Osteoblast (primary cell): ENCODE measurements at regions not wholly inside any gene's neighbourhood (a gene's known extent, or its start where the extent isn't known, plus 50 kb on each side); places are given as distances from the start of the nearest gene placed in this dataset.

Experiments
- DNase-seq: peaks from one replicate; pipeline ENCODE4 v3.0.0; 2011; ENCODE audit warnings: low spot score, mixed read lengths; ENCODE audit not compliant: insufficient read length; ENCODE audit errors: missing footprints
- H2AFZ ChIP-seq: 2 replicates; pipeline ENCODE4 v1.6.0; 2011; ENCODE audit warnings: mild to moderate bottlenecking, low read length
- H3K27ac ChIP-seq: 2 replicates; pipeline ENCODE4 v1.5.1; 2011; ENCODE audit warnings: mild to moderate bottlenecking, low read depth, low read length, moderate library complexity
- H3K27me3 ChIP-seq: 2 replicates; pipeline ENCODE4 v1.6.0; 2012; ENCODE audit warnings: mild to moderate bottlenecking, control low read depth, inconsistent platforms, low read length, moderate library complexity; ENCODE audit not compliant: insufficient read depth
- H3K36me3 ChIP-seq: 2 replicates; pipeline ENCODE4 v1.5.1; 2011; ENCODE audit warnings: mild to moderate bottlenecking, low read length, control low read depth, moderate library complexity; ENCODE audit not compliant: insufficient read depth
- H3K4me1 ChIP-seq: 2 replicates; pipeline ENCODE4 v1.5.1; 2011; ENCODE audit warnings: mild to moderate bottlenecking, low read length, control low read depth, moderate library complexity; ENCODE audit not compliant: insufficient read depth
- H3K4me2 ChIP-seq: 2 replicates; pipeline ENCODE4 v1.6.0; 2011; ENCODE audit warnings: mild to moderate bottlenecking, low read length; ENCODE audit not compliant: insufficient read depth
- H3K4me3 ChIP-seq: fragments of 200-600 bp; sonication (generic); 3 replicates; pipeline ENCODE4 v1.5.1; 2012; ENCODE audit warnings: mild to moderate bottlenecking, low read length, inconsistent platforms; ENCODE audit not compliant: insufficient read depth
- H3K79me2 ChIP-seq: 2 replicates; pipeline ENCODE4 v1.6.0; 2012; ENCODE audit warnings: mild to moderate bottlenecking, low read length, control low read depth, inconsistent platforms; ENCODE audit not compliant: insufficient read depth
- H3K9me3 ChIP-seq: 2 replicates; pipeline ENCODE4 v1.5.1; 2011; ENCODE audit warnings: low read depth, low read length, control low read depth
- H4K20me1 ChIP-seq: 2 replicates; pipeline ENCODE4 v1.6.0; 2012; ENCODE audit warnings: mild to moderate bottlenecking, low read length, control low read depth; ENCODE audit not compliant: insufficient read depth
- TF ChIP-seq, protein P1 (sequence below): IDR thresholded peaks from 2 replicates; pipeline ENCODE4 v1.5.1; 2011; ENCODE audit warnings: mild to moderate bottlenecking, low read depth, low read length, moderate library complexity; ENCODE audit errors: extremely low read depth

DNA sequence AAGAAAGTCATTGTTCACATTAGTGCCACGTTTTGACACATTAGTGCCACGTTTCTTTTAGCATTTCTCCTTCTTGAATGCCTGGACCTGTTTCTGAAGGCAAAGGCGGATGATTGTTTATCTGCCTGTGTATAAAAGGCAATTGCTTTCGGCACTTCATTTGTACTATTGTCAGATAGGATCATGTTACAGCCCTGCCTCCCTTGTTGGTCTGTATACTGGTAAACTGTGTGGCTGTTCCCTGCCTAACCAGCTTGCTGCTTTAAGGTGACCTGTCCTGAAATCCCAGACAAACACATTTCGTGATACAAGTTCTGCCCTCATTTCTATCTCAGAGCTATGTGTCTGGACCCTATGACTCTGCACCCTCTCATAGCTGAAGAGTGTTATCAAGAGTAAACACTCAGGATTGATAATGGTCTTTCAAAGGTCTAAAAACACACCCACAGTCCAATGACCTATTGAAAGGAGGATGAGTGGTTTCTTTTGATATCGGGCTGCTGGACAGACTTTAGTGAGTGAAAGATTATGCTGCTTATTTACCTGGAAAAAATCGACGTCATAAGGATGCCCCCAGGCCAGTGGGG is 276.3 kb upstream of the MCTP2 start:
- no peaks in the 10 kb centered on the region for H4K20me1 ChIP-seq
- no peaks in the 10 kb centered on the region for H3K27me3 ChIP-seq
- no peak for DNase-seq
- no peak overlapping the region for H3K4me3 ChIP-seq
- no peaks in the 10 kb centered on the region for H3K9me3 ChIP-seq
- no peaks in the 10 kb centered on the region for H3K36me3 ChIP-seq
- H3K4me1 ChIP-seq: no peaks in the 10 kb centered on the region
- no peak overlapping the region for H3K27ac ChIP-seq
- TF ChIP-seq, protein P1, sequence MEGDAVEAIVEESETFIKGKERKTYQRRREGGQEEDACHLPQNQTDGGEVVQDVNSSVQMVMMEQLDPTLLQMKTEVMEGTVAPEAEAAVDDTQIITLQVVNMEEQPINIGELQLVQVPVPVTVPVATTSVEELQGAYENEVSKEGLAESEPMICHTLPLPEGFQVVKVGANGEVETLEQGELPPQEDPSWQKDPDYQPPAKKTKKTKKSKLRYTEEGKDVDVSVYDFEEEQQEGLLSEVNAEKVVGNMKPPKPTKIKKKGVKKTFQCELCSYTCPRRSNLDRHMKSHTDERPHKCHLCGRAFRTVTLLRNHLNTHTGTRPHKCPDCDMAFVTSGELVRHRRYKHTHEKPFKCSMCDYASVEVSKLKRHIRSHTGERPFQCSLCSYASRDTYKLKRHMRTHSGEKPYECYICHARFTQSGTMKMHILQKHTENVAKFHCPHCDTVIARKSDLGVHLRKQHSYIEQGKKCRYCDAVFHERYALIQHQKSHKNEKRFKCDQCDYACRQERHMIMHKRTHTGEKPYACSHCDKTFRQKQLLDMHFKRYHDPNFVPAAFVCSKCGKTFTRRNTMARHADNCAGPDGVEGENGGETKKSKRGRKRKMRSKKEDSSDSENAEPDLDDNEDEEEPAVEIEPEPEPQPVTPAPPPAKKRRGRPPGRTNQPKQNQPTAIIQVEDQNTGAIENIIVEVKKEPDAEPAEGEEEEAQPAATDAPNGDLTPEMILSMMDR: no peak
- H3K79me2 ChIP-seq: no peaks in the 10 kb centered on the region
- H2AFZ ChIP-seq: no peak overlapping the region
- no peak overlapping the region for H3K4me2 ChIP-seq

DNA sequence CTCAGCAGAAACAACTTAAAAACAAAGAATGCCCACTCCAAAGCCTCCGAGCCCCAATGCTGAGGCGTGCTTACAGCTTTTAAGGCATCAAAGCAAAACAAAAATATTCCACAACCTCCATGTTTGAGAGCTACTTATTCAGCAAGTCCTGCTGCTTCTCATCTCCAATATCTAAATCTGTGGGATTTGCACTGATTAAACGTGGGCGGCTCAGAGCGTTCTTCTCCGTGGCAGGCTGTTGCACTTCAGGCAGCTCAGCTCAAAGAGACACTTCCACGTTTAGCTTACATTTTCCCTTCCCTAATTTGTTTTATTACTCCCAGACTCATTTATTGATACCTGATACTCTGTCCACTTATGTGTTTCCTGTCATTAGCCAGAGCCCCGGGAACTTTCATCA is 282.6 kb upstream of the MCTP2 start:
- Histone ChIP-seq H3K4me1 (no peaks in the 10 kb centered on the region), H3K4me2 (no peak overlapping the region)

DNA sequence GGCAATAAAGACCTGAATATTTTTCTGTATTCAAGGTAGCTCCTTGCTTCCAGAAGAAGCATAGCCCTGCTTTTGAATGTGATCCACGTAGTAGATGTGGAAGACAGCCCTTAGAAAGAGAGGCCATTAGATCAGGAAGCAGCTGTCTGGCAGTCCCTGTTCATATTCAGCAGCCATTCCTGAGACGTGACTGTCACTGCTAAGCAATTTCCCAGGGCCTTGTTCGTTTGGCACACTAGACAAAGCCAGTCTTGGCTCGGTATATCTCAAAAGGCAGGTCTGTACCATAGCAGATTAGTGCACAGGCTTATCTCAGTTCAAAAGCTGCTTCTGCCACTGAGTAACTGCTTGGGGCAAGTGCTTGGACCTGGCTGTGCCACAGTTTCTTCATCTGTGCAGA is 287.8 kb upstream of the MCTP2 start:
- no peak overlapping the region for H3K4me2 ChIP-seq
- no peak overlapping the region for H2AFZ ChIP-seq
- no peak overlapping the region for H3K27ac ChIP-seq
- DNase-seq: no peak
- no peak overlapping the region for H3K4me3 ChIP-seq
- H3K36me3 ChIP-seq: no peaks in the 10 kb centered on the region
- H3K4me1 ChIP-seq: no peaks in the 10 kb centered on the region
- no peaks in the 10 kb centered on the region for H3K27me3 ChIP-seq
- no peaks in the 10 kb centered on the region for H3K79me2 ChIP-seq
- TF ChIP-seq, protein P1: no peak
- no peaks in the 10 kb centered on the region for H4K20me1 ChIP-seq
- H3K9me3 ChIP-seq: no peaks in the 10 kb centered on the region

More for the DNA sequence above, 282.6 kb upstream of the MCTP2 start:
- no peak overlapping the region for H3K4me3 ChIP-seq
- no peaks in the 10 kb centered on the region for H4K20me1 ChIP-seq
- H3K79me2 ChIP-seq: no peaks in the 10 kb centered on the region
- H2AFZ ChIP-seq: no peak overlapping the region
- DNase-seq: no peak
- H3K27me3 ChIP-seq: no peaks in the 10 kb centered on the region
- TF ChIP-seq, protein P1: no peak
- H3K36me3 ChIP-seq: no peaks in the 10 kb centered on the region
- H3K27ac ChIP-seq: no peak overlapping the region
- H3K9me3 ChIP-seq: no peaks in the 10 kb centered on the region

DNA sequence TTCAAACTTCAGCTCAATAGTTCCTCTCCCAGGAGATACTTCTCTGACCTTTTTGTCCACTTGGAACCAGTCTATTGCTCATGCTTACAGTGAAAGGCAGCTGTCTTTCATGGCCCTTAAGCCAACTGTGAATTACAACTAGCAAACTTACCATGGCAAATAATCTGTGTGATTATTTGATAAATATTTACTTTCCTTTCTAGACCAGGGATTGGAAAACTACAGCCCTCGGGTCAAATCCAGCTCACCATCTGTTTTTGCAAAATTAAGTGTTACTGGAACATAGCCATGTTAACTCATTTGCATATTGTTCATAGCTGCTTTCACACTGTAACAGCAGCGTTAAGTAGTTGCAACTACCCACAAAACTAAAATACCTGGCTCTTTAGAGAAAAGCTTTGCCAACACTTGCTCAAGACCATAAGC is 289.1 kb upstream of the MCTP2 start:
- H2AFZ ChIP-seq: no peak overlapping the region
- no peak overlapping the region for H3K4me3 ChIP-seq
- TF ChIP-seq, protein P1: no peak
- no peaks in the 10 kb centered on the region for H3K9me3 ChIP-seq
- H3K4me1 ChIP-seq: no peaks in the 10 kb centered on the region
- H3K4me2 ChIP-seq: no peak overlapping the region
- H3K27me3 ChIP-seq: no peaks in the 10 kb centered on the region
- H3K36me3 ChIP-seq: no peaks in the 10 kb centered on the region
- no peaks in the 10 kb centered on the region for H3K79me2 ChIP-seq
- H3K27ac ChIP-seq: no peak overlapping the region
- DNase-seq: no peak
- H4K20me1 ChIP-seq: no peaks in the 10 kb centered on the region
